ENCODE measurements at regions not wholly inside any gene's neighbourhood (a gene's known extent, or its start where the extent isn't known, plus 50 kb on each side); places are given as distances from the start of the nearest gene placed in this dataset.

DNA sequence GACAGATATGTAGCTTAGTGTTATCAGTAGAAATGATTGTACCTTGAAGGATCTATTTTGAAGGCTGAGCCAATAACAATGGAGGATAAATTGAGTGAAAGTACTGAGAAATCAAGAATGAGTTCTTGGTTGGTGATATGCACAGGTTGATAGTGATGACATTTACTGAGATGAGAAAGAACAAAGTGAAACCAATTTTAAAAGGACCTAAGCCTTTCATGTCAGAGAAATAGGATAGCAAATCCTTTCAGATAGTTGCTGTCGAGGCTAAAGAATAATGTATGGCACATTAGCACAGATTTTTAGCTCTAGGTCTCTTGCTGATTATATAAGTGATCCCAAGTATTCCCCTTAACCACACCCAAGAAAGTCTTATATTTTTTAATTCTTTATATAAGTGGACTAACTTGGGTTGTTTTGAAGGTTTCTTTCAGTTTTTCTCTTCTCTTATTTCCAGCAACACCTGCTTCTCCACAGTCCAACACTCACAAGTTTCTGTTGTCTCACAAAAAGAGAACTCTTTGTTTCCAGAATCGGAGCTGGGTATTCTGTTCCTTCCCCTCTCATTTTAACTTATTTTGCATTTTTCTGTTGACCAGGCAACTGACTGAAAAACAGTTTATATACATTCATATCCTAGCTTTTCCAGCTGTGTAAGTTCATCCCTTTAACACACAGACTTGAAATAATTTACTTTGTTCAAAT is 286.9 kb upstream of the ATP10B start:
- no peak overlapping the region for H2AFZ ChIP-seq (ENCODE audit: low read depth)
- no peak overlapping the region for H3K4me2 ChIP-seq
- CTCF ChIA-PET: interaction anchor here (0.6 kb wide), 1 partner anchor 86 kb away, joined by 3 read pairs; no protein-coding TSS in a partner anchor
- POLR2A ChIA-PET: no interaction called here
- TF ChIP-seq YY1 (IDR thresholded peaks at IDR 0.05; ENCODE audit: low read depth): no peak
- TF ChIP-seq GATA2 (CRISPR knock-in tag; IDR thresholded peaks at IDR 0.05): no peak
- no peak for TF ChIP-seq SIN3A (IDR thresholded peaks at IDR 0.05; ENCODE audit: borderline replicate concordance, low read depth, low read length)
- TF ChIP-seq FOXJ3 (CRISPR knock-in tag; IDR thresholded peaks at IDR 0.05): no peak
- TF ChIP-seq, protein P1, sequence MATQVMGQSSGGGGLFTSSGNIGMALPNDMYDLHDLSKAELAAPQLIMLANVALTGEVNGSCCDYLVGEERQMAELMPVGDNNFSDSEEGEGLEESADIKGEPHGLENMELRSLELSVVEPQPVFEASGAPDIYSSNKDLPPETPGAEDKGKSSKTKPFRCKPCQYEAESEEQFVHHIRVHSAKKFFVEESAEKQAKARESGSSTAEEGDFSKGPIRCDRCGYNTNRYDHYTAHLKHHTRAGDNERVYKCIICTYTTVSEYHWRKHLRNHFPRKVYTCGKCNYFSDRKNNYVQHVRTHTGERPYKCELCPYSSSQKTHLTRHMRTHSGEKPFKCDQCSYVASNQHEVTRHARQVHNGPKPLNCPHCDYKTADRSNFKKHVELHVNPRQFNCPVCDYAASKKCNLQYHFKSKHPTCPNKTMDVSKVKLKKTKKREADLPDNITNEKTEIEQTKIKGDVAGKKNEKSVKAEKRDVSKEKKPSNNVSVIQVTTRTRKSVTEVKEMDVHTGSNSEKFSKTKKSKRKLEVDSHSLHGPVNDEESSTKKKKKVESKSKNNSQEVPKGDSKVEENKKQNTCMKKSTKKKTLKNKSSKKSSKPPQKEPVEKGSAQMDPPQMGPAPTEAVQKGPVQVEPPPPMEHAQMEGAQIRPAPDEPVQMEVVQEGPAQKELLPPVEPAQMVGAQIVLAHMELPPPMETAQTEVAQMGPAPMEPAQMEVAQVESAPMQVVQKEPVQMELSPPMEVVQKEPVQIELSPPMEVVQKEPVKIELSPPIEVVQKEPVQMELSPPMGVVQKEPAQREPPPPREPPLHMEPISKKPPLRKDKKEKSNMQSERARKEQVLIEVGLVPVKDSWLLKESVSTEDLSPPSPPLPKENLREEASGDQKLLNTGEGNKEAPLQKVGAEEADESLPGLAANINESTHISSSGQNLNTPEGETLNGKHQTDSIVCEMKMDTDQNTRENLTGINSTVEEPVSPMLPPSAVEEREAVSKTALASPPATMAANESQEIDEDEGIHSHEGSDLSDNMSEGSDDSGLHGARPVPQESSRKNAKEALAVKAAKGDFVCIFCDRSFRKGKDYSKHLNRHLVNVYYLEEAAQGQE (IDR thresholded peaks at IDR 0.05; ENCODE audit: low read depth, low read length): no peak
- no peak for TF ChIP-seq MXI1 (IDR thresholded peaks at IDR 0.05; ENCODE audit: low read depth, low read length)
- no peak for TF ChIP-seq POLR2AphosphoS5 (IDR thresholded peaks at IDR 0.05; ENCODE audit: low read depth, low read length)
- TF ChIP-seq, protein P2, sequence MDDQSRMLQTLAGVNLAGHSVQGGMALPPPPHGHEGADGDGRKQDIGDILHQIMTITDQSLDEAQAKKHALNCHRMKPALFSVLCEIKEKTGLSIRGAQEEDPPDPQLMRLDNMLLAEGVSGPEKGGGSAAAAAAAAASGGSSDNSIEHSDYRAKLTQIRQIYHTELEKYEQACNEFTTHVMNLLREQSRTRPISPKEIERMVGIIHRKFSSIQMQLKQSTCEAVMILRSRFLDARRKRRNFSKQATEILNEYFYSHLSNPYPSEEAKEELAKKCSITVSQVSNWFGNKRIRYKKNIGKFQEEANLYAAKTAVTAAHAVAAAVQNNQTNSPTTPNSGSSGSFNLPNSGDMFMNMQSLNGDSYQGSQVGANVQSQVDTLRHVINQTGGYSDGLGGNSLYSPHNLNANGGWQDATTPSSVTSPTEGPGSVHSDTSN (IDR thresholded peaks at IDR 0.05): no peak
- TF ChIP-seq, protein P3, sequence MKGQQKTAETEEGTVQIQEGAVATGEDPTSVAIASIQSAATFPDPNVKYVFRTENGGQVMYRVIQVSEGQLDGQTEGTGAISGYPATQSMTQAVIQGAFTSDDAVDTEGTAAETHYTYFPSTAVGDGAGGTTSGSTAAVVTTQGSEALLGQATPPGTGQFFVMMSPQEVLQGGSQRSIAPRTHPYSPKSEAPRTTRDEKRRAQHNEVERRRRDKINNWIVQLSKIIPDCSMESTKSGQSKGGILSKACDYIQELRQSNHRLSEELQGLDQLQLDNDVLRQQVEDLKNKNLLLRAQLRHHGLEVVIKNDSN (IDR thresholded peaks at IDR 0.05; ENCODE audit: borderline replicate concordance, low read depth): no peak
- no peak for TF ChIP-seq RFX5 (IDR thresholded peaks at IDR 0.05; ENCODE audit: low read length)
- TF ChIP-seq NRF1 (IDR thresholded peaks at IDR 0.05; ENCODE audit: low read depth, low read length): no peak
- no peak for TF ChIP-seq ELF1 (IDR thresholded peaks at IDR 0.05)
- TF ChIP-seq, protein P4, sequence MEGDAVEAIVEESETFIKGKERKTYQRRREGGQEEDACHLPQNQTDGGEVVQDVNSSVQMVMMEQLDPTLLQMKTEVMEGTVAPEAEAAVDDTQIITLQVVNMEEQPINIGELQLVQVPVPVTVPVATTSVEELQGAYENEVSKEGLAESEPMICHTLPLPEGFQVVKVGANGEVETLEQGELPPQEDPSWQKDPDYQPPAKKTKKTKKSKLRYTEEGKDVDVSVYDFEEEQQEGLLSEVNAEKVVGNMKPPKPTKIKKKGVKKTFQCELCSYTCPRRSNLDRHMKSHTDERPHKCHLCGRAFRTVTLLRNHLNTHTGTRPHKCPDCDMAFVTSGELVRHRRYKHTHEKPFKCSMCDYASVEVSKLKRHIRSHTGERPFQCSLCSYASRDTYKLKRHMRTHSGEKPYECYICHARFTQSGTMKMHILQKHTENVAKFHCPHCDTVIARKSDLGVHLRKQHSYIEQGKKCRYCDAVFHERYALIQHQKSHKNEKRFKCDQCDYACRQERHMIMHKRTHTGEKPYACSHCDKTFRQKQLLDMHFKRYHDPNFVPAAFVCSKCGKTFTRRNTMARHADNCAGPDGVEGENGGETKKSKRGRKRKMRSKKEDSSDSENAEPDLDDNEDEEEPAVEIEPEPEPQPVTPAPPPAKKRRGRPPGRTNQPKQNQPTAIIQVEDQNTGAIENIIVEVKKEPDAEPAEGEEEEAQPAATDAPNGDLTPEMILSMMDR (IDR thresholded peaks at IDR 0.05): no peak
- DNase-seq: no peak
- H4K20me1 ChIP-seq (ENCODE audit: insufficient read depth): no peaks in the 10 kb centered on the region
- no peaks in the 10 kb centered on the region for H3K4me1 ChIP-seq (ENCODE audit: control insufficient read depth in 1 of 2, insufficient read depth in 2 of 2, low read depth in 1 of 2, low read length in 1 of 2)
- no peaks in the 10 kb centered on the region for H3K36me3 ChIP-seq (replicated peaks in 1 of 2; ENCODE audit: control insufficient read depth in 1 of 2, insufficient read depth in 2 of 2, low read length in 1 of 2)
- H3K27me3 ChIP-seq (ENCODE audit: insufficient read depth): no peaks in the 10 kb centered on the region
- H3K27ac ChIP-seq (ENCODE audit: low read depth in 2 of 2, low read length in 1 of 2): no peak overlapping the region
- H3K9me3 ChIP-seq: no peaks in the 10 kb centered on the region
- no peak overlapping the region for H3K4me3 ChIP-seq (ENCODE audit: low read depth in 2 of 2, low read length in 1 of 2)
- 0% methylated on average over 2 of the region's 2 CpGs for WGBS (ENCODE audit: low lambda C conversion rate)
- H3K9ac ChIP-seq: no peak overlapping the region
- no peaks in the 10 kb centered on the region for H3K79me2 ChIP-seq (ENCODE audit: insufficient read depth)
- H3F3A ChIP-seq (replicated peaks; ENCODE audit: insufficient read depth): no peaks in the 10 kb centered on the region
- no peaks in the 10 kb centered on the region for H3K9me2 ChIP-seq

Data from SK-N-SH (cell line).